Amniotic stem cell (primary cell): ENCODE measurements at regions not wholly inside any gene's neighbourhood (a gene's known extent, or its start where the extent isn't known, plus 50 kb on each side); places are given as distances from the start of the nearest gene placed in this dataset.
"Not testable (repeated sequence)": the region's sequence is repeated elsewhere in the genome, so short reads cannot be mapped to it uniquely, and the experiment has no call there.

ENCODE experiments used
- DNase-seq: peaks from one replicate; lab custom pipeline; 2025; lab: John Stamatoyannopoulos, UW

- no peak for DNase-seq
These were observed 115.0 kb downstream of the ADAM29 start for GRCh38 chr4:175033162-175033561.

- no peak for DNase-seq
These were observed 115.8 kb downstream of the ADAM29 start for GRCh38 chr4:175034007-175034406.

GRCh38 chr4:175034986-175035705 lies 117.0 kb downstream of the ADAM29 start:
- DNase-seq: no peak

GRCh38 chr4:175035905-175036304 lies 117.7 kb downstream of the ADAM29 start:
- peak; percentile 8 for DNase-seq

- no peak for DNase-seq
These were observed 130.1 kb downstream of the ADAM29 start for GRCh38 chr4:175048111-175048784.

- DNase-seq: no peak
These were observed 130.7 kb downstream of the ADAM29 start for GRCh38 chr4:175048906-175049305.

- no peak for DNase-seq
These were observed 133.8 kb downstream of the ADAM29 start for GRCh38 chr4:175051974-175052373.

- DNase-seq: no peak
These were observed 136.8 kb downstream of the ADAM29 start for GRCh38 chr4:175054980-175055379.

GRCh38 chr4:175062183-175062592 lies 144.0 kb downstream of the ADAM29 start:
- DNase-seq: no peak

- DNase-seq: no peak
These were observed 147.1 kb downstream of the ADAM29 start for GRCh38 chr4:175065228-175065627.

- DNase-seq: no peak
These were observed 148.9 kb downstream of the ADAM29 start for GRCh38 chr4:175066923-175067627.

- DNase-seq: no peak
These were observed 150.1 kb downstream of the ADAM29 start for GRCh38 chr4:175068266-175068665.

GRCh38 chr4:175070444-175070843 lies 152.3 kb downstream of the ADAM29 start:
- no peak for DNase-seq

- DNase-seq: peak; percentile 0
These were observed 153.0 kb downstream of the ADAM29 start for GRCh38 chr4:175071123-175071522.

- no peak for DNase-seq
These were observed 169.0 kb downstream of the ADAM29 start for GRCh38 chr4:175087145-175087544.

- DNase-seq: no peak
These were observed 172.0 kb downstream of the ADAM29 start for GRCh38 chr4:175090116-175090515.

GRCh38 chr4:175091649-175092048 lies 173.5 kb downstream of the ADAM29 start:
- DNase-seq: no peak

- DNase-seq: no peak
These were observed 174.0 kb downstream of the ADAM29 start for GRCh38 chr4:175092114-175092513.

- DNase-seq: not testable (repeated sequence)
These were observed 174.9 kb downstream of the ADAM29 start for GRCh38 chr4:175093055-175093454.

GRCh38 chr4:175103403-175103802 lies 185.2 kb downstream of the ADAM29 start:
- DNase-seq: no peak

GRCh38 chr4:175106301-175106700 lies 188.1 kb downstream of the ADAM29 start:
- no peak for DNase-seq

GRCh38 chr4:175109933-175110332 lies 191.8 kb downstream of the ADAM29 start:
- no peak for DNase-seq
